HG03108 (cell line): ENCODE measurements at regions not wholly inside any gene's neighbourhood (a gene's known extent, or its start where the extent isn't known, plus 50 kb on each side); places are given as distances from the start of the nearest gene placed in this dataset.

Experiments used
- ATAC-seq: cut with Tn5 transposase; IDR thresholded peaks from one replicate; pipeline ENCODE4 v1.9.1; 2021; ENCODE audit warnings: moderate library complexity; ENCODE audit not compliant: unreplicated experiment

DNA sequence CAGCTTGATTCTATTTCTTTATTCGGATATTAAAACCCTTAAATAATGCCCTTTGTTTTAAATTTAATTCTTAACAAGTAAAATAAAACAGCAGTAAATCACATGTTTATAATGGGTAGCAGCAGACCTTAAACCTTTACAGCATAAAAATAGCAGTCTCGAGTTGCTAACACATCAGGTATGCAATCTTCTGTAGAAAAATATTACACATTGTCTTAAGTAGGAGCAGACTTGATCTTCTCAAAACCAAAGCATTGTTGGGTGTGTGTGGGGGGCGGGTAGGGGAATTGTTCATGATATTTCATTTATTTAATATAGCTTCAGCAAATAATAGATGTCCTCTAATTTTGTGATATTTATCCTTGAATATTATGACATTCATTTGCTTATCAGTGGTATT is 331.4 kb downstream of the PCDH7 start:
- ATAC-seq = no peak

DNA sequence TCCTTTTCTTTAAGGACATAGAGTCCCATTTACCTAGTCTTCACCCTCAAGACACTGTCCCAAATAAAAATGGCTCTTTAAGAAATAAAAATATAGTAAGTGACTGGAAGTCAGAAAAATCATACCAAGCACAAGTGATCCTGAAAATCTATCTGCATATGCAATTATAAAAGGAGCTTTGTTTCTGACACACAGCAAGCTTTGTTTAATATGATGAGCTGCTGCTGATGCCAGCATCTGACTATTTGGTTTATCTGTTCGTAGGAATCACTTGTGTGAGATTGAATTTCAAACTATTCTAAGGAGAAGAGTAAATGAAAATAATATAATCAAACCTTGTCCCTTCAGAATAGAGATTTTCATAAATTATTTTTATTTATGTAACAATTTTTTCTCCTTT is 332.4 kb downstream of the PCDH7 start:
- no peak for ATAC-seq

DNA sequence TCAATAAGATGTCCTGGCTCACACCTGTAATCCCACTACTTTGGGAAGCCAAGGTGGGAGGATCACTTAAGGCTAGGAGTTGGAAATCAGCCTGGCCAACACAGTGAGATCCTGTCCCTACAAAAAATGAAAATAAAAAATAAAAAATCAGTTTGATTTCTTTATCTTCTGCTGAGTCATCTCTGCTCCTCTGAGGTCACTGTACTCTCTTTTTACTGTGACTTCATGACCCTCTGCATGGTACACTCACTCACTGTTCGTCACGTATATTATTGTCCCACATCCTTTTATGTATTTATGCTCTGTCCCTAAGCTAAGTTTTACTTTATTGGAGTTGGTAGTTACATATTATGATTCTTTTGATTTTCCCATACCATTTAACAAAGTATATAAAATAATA is 333.3 kb downstream of the PCDH7 start:
- no peak for ATAC-seq

DNA sequence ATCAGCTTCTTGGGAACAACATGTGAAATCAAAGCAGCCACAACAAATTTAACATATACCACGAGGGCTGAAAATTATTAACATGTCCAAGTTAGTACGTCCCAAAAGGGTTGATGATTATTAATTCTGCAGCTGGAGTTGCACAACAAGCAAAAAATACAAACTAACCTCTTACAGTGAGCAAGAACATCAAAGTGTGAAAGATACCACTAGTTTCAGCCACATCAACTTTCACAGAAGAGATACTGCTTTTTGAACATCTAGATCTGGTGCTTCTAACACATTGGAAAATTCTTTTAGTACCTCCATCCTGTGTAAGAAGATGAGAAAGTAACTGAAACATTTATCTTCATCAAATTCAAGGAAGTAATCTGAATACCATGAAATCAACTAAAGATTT is 334.1 kb downstream of the PCDH7 start:
- no peak for ATAC-seq

DNA sequence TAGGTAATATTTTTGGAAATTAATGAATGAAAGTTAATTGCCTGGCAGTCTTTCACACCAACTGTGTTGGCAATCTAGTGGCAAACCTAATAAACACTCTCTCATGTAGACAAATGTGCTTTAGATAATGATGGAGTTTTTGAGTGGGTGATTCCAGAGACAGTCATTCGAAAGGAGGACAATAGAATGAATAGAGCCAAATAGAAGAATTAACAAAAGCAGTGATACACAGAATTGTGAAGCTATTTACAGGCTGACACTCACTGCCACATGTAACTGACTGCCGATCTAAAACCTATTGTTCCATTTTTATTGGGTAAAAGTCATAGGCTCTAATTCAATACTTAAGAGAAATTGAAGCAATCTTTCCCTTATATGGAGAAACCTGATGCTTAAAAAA is 338.5 kb downstream of the PCDH7 start:
- no peak for ATAC-seq

DNA sequence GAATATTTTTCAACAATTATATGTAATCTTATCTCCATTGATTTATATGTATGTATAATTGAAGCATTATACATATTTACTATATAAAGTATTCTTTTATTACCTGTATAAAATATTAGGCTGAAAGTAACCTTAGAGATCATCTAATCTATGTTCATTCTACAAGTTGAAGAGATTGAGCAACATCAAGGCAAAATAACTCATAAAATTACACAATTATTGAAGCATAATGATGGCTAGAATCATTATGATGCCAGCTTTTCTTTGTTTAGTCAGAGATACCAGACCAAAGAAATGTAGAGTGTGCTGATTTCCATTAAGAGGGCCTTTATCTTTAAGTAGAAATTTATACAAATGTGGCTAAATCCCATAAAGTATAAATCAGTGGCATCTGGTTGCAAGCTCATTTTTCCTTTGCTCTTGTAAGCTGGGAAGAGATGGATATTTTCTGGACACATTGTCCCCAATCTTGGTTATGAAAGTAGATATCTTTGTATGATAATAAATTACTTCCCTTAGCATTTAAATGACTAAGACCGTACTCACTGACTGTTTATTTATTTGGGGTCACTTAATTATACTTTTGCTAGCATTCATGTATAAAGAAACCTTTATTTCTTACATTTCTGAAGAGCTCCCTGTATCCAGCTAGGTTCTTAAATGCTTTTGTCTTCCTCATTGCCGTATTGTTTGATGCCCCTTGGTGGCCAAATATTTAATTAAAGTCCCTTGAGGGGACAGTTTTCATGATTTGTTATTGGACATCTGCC is 339.8 kb downstream of the PCDH7 start:
- no peak for ATAC-seq

DNA sequence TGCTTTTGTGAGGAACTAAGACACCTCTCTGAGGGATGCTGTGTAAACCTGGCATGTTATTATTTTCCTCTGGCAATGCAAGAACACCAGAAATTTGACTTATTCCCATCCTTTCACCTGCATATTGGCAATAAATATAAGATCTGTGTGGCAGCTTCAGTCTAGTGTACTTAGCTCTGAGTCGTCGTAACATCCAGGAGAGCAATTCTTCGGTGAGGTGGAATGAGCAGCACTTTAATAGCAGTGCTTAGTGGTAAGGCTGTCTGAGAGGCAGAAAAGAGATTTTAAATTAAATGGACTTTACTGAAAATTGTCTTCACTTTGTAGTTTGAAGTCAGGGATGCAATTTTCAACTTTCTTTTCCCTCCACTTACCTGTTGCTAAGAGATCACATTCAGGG is 344.9 kb downstream of the PCDH7 start:
- no peak for ATAC-seq

DNA sequence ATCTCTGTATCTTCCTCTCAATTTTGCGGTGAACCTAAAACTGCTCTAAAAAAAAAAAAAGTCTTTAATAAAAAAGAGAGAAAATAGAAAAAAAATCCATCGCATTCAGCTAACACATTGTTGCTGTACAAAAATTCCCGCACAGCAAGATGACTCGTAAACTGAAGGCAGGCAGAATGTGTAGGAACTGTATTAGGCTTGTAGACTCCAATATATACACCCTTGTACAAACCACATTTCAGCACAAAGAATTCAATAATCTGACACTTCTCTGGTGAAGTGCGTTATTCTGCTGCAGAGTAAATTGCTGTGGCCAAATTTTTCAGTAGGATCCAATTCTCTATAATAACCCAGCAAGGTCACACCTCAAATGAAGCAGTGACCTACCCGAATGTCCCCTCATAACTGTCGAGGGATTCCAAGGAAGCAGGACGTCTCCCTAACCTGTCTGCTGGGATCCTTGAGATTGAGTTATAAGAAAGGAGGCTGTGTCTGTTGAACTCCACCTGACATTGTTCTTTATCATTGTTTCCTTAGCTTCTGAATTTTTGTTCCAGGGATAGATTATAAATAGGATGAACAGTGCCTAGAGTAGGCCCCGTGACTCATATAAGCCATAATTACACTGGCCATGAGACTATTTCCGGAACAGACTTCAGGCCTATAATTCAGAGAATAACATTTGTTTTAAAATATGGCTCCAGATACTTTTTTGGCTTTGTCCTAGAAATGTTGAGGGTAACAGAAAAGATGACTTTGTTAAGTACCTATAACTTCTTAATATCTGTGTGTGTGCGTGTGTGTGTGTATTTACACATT is 348.3 kb downstream of the PCDH7 start:
- ATAC-seq = no peak

DNA sequence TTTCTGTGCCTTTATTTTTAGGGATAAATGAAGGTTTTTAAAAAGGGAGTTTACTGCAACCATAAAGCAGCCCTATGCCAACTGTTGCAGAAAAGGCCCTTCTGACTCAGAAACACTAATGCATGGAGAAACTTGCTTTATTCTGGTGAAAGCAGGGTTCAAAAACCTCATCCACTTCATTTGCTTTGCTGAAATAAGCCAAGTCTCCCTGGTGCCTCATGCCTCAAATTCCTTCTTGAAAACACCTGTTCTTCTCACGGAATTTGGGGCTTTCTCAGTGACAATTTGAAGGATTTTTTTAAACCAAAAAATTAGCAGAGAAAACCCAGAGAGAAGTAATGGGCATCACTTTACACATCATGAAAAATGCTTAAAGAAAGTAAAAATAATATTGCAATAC is 349.0 kb downstream of the PCDH7 start:
- ATAC-seq = no peak

DNA sequence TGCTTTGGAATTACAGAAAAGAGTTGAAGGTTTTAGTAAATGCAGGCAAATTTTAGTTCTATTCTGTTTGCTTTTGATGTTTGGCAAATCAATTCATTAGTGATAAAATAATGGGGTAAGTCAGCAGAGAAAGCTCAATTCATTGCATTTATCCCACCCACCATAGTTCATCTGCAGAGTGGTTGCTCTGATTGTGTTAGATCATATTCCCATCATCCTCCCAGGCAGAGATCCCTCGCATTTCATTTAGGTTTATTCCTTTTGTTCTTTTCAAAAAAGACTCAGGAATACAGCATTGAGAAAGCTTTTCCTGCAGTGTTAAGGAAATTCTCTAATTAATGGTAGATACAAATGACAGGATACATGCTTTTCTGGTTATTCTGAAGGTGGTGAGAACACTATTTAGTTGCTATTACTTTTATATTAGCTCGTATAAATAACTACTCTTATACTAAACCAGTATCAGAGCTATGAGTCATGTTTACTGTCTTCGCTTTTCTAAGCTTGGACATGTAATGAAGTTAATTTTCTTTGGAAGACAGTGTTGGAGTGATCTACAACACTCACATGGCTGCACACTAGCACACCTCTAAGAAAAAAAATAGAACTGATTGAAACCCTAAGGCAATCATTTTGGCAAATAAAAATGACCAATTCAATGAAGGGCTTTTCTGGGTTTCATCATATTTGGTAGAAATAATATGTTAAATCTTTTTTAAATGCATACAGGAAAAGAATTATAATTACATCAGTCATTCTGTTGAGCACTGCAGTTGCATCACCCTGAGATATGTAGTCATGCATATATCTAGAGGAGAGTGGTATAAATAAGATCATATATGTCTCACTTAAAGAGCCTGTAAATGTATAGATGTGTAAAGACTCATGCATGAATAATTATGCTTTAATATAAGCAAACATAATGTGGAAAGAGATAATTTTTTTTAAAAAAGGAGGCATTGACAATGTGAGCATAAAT is 351.6 kb downstream of the PCDH7 start:
- no peak for ATAC-seq

DNA sequence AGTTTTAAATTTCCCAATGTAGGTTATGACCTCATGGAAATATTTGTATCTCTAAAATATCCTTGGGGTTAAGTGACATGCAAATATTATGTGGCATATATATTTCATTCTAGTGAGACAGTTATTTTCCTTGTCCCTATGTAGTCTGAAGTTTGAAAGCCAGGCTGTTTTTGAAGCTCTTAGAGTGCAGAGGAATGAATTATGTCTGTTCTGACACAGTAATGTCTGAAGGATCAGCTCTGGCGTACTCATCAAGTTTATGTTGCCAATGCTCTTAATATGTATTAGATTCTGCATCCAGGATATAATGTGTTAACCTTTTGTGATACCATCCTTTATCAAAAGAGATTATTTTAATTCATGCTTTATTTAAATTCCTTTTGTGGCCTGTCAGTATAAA is 355.8 kb downstream of the PCDH7 start:
- ATAC-seq = no peak

DNA sequence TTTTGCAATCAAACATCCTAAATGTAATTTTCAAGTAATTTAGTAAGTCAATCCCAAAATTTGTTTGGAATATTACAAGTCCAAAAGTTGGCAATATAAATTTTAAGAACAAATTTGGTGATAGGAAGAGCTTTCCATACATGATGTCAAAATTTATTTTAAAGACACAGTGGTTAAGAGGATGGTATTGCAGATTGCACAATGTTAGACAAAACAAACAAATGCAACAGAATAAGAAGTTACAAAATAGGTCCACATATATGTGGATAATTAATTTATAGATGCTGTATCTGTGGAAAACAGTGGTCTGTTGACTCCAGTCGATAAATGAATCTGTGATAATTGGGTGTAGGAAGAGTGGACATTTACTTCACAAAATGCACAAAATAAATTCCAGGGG is 358.5 kb downstream of the PCDH7 start:
- no peak for ATAC-seq

DNA sequence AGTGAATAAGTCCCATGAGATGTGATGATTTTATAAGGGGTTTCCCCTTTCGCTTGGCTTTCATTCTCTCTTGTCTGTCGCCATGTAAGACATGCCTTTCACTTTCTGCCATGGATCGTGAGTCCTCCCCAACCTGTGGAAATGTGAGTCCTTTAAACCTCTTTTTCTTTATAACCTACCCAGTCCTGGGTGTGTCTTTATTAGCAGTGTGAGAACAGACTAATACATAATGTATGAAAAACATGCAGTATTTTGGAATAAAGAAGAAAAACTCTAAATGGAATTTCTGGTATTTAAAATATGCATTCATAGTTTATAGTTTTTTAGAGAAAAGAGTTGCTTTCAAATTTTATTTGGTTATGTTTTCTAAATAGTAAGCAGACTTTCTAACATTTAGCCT is 360.7 kb downstream of the PCDH7 start:
- ATAC-seq = no peak

DNA sequence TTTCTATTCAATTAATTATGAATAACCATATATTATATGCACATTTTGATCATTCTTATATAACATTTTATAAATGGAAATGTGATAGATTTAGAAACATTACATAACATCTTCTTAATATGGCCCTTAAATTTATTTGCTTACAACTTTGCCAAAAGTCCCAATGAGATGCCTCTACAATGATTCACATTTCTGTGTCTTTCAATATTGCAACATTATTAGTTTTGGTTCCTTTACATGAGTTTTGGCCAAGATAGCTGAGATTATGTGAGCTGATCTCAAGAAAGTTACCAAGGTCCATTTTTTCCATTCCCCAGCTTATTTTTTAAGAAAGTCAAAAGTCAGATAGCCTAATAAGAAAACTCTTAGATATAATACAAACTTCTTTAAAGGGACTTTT is 361.2 kb downstream of the PCDH7 start:
- no peak for ATAC-seq

DNA sequence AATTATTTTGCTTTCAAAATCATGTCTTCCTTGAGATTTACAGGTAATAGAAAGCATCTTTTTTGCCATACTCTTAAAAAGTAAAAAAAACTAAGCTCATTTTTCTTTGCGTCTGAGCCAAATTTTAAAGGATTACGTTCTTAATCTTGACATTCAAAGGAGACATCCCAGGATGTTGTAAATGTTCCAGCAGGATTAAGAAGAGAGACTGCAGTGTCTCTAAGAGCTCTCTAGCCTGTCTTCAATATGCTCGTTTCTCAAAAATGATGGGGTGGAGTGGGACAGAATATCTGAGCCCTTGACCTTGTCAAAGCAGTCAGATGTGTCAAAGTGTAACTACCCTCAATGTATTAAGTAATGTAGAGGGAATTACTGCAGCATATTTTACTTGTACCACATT is 363.3 kb downstream of the PCDH7 start:
- no peak for ATAC-seq

DNA sequence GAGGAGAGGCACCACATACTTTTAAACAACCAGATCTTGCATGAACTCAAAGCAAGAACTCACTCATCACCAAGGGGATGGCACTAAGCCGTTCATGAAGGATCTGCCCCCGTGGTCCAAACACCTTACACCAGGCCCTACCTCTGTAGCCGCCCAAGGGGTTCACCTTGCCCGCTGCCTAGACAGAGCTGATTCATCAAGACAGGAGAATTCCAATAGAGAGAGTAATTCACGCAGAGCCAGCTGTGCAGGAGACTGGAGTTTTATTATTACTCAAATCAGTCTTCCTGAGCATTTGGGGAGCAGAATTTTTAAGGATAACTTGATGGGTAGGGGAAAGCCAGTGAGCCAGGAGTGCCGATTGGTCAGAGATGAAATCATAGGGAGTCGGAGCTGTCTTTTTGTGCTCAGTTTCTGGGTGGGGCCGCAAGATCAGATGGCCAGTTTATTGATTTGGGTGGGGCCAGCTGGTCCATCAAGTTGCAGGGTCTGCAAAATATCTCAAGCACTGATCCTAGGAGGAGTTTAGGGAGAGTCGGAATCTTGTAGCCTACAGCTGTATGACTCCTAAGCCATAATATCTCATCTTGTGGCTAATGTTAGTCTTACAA is 364.7 kb downstream of the PCDH7 start:
- ATAC-seq = no peak

DNA sequence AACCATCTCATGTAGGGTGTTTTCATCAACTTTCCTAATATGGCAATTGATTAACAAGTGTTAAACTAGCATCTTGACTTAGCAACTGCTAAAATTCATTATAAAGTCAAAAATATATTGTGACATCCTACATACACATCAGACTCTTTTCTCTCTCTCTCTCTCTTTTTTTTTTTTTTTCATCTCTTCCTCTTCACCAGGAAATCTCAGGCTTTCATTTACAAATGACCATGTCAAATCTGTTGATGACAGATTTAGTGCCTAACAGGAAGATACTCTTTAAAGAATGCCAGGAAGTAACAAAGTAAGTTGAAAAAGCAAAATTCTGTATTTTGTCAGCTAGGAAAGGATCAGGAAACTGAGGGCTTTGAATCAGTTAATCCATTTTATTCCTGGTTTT is 365.5 kb downstream of the PCDH7 start:
- ATAC-seq = no peak

DNA sequence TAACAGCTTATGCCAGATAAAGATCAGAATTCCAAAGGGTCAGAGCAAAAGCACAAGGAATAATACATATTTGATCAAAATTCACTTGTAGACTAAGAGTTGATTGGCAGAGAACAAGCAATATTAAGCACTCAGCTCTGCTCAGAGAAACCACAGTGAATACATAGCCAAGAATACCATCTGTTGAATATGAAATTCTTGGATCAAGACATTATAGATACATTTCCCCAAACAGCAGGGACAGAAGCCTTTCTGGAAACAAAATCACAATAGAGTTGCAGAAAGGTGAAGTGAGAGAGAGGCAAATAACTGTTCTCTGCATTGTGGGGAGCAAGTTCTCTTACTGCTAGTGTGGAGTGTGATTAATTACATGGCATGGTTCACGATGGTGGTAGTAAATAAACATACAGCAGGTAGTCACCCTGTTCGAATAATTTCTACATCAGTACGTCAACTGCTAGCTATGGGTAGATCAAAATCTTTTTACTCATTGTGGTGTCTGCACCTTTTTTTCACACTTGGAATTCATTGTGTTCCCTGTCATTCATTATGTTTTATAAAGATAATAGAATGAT is 366.7 kb downstream of the PCDH7 start:
- no peak for ATAC-seq

DNA sequence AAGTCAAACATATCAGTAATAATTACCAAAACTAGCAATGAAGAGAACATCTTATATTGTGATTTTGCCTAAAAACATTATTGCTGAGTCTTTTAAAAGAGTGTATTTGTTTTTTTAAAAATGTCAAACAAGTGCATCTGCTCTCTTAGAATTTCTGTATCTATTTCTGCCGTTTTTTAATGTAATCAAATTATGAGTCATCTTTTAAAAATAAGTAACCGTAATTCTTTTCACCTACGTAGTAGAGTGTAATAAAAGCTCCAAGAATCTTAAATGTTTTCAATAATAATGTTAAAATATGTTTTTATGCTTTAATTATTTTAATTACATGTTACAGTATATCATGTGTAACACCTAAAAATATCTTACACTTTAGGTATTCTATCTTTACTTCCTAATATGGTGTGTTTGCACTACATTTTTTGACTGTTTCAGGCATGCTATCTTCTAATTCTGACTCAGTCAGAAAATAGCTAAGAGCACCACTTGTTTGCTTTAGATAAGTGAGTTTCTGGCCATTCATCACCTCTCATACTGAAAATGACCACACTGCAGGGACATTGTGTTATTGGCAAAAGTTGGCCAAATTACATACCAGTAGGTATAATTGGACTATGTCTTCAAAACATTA is 368.5 kb downstream of the PCDH7 start:
- no peak for ATAC-seq

DNA sequence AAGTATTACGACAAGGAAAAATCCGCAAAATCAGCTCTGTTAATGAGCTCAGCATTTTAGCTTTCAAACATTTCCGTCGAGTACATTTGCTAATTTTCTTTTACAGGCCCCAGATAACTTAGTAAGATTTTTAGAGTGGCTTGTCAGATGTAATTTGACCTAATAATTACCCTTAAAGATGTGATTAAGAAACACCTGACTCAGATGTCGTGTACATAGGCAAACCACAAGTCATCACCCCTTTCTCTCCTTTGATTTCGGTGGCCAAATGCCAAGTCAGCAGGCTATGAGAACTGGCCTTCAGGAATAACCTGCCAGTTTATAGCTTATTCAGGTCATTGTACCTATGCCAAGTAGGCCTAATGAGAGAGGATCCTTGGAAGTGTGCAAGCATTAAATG is 369.6 kb downstream of the PCDH7 start:
- ATAC-seq = no peak
